Activated CD4-positive, CD25-positive, alpha-beta regulatory T cell treated with anti-CD3 and anti-CD28 coated beads, Interleukin-2, amount 50 U/mL, for 24 hours (primary cell): ENCODE measurements at regions not wholly inside any gene's neighbourhood (a gene's known extent, or its start where the extent isn't known, plus 50 kb on each side); places are given as distances from the start of the nearest gene placed in this dataset.

Experiments
- ATAC-seq, 2 donors: fragments of 150-1000 bp; cut with Tn5 transposase; one replicate each; pipeline ENCODE4 v1.10.0; 2021; ENCODE audit warnings: mild to moderate bottlenecking in 1 of 2, moderate library complexity in 1 of 2

GRCh38 chr13:89852570-89852969, 1494.9 kb upstream of the MIR17HG start:
- ATAC-seq = no peak

GRCh38 chr13:89856512-89856911, 1491.0 kb upstream of the MIR17HG start:
- no peak for ATAC-seq

GRCh38 chr13:89857502-89857901, 1490.0 kb upstream of the MIR17HG start:
- ATAC-seq = no peak

- ATAC-seq = no peak
Observed at GRCh38 chr13:89862011-89862690, 1485.3 kb upstream of the MIR17HG start.

- no peak for ATAC-seq
Observed at GRCh38 chr13:89862691-89863036, 1484.8 kb upstream of the MIR17HG start.

GRCh38 chr13:89865164-89866064, 1482.1 kb upstream of the MIR17HG start:
- no peak for ATAC-seq

- ATAC-seq = no peak
Observed at GRCh38 chr13:89869312-89869711, 1478.2 kb upstream of the MIR17HG start.

- no peak for ATAC-seq
Observed at GRCh38 chr13:89878904-89879303, 1468.6 kb upstream of the MIR17HG start.

- no peak for ATAC-seq
Observed at GRCh38 chr13:89880201-89880600, 1467.3 kb upstream of the MIR17HG start.

- ATAC-seq = no peak
Observed at GRCh38 chr13:89883893-89884448, 1463.5 kb upstream of the MIR17HG start.

- no peak for ATAC-seq
Observed at GRCh38 chr13:89890806-89891205, 1456.7 kb upstream of the MIR17HG start.

- ATAC-seq = no peak
Observed at GRCh38 chr13:89891416-89891815, 1456.1 kb upstream of the MIR17HG start.

- ATAC-seq = no peak
Observed at GRCh38 chr13:89897681-89898080, 1449.8 kb upstream of the MIR17HG start.

GRCh38 chr13:89899302-89900103, 1448.0 kb upstream of the MIR17HG start:
- no peak for ATAC-seq

- ATAC-seq = no peak
Observed at GRCh38 chr13:89900104-89900765, 1447.3 kb upstream of the MIR17HG start.

GRCh38 chr13:89902223-89902622, 1445.3 kb upstream of the MIR17HG start:
- no peak for ATAC-seq

GRCh38 chr13:89903115-89903514, 1444.4 kb upstream of the MIR17HG start:
- ATAC-seq = no peak

GRCh38 chr13:89910166-89910565, 1437.3 kb upstream of the MIR17HG start:
- no peak for ATAC-seq

GRCh38 chr13:89916551-89916950, 1430.9 kb upstream of the MIR17HG start:
- no peak for ATAC-seq

- ATAC-seq = no peak
Observed at GRCh38 chr13:89920461-89920860, 1427.0 kb upstream of the MIR17HG start.

- no peak for ATAC-seq
Observed at GRCh38 chr13:89923052-89923451, 1424.4 kb upstream of the MIR17HG start.

GRCh38 chr13:89923736-89924135, 1423.8 kb upstream of the MIR17HG start:
- no peak for ATAC-seq
